Retinal pigment epithelial cell (primary cell): ENCODE measurements at regions not wholly inside any gene's neighbourhood (a gene's known extent, or its start where the extent isn't known, plus 50 kb on each side); places are given as distances from the start of the nearest gene placed in this dataset.

Source experiments
- DNase-seq: peaks from one replicate; pipeline ENCODE4 v3.0.0-alpha.2; 2010; ENCODE audit warnings: low read depth
- H3K4me3 ChIP-seq: 2 replicates; pipeline ENCODE4 v1.5.1; 2011; ENCODE audit warnings: mild to moderate bottlenecking, low read length, control low read depth, moderate library complexity
- CTCF ChIP-seq: conservative IDR thresholded peaks from 2 replicates; pipeline ENCODE4 v1.5.1; 2011; ENCODE audit warnings: low read depth, low read length, control low read depth, inconsistent platforms

GRCh38 chr5:174589599-174589998 is 134.8 kb upstream of the MSX2 start:
- no peak for TF ChIP-seq CTCF
- no peak for DNase-seq
- H3K4me3 ChIP-seq = no peak overlapping the region

- DNase-seq = no peak
- TF ChIP-seq CTCF = no peak
- H3K4me3 ChIP-seq = no peak overlapping the region
Observed at GRCh38 chr5:174590820-174591219, 133.6 kb upstream of the MSX2 start.

- no peak overlapping the region for H3K4me3 ChIP-seq
- TF ChIP-seq CTCF = no peak
- DNase-seq = peak; percentile 80
Observed at GRCh38 chr5:174596429-174596828, 128.0 kb upstream of the MSX2 start.

- TF ChIP-seq CTCF = peak; percentile 41
- H3K4me3 ChIP-seq = peak overlapping the region; percentile 11
- DNase-seq = no peak
Observed at GRCh38 chr5:174599992-174600391, 124.4 kb upstream of the MSX2 start.

- DNase-seq = no peak
- no peak for TF ChIP-seq CTCF
- H3K4me3 ChIP-seq = no peak overlapping the region
Observed at GRCh38 chr5:174601946-174602345, 122.4 kb upstream of the MSX2 start.

GRCh38 chr5:174606153-174606552 is 118.2 kb upstream of the MSX2 start:
- DNase-seq = no peak
- H3K4me3 ChIP-seq = no peak overlapping the region
- TF ChIP-seq CTCF = no peak

GRCh38 chr5:174606646-174607045 is 117.7 kb upstream of the MSX2 start:
- TF ChIP-seq CTCF = no peak
- no peak for DNase-seq
- no peak overlapping the region for H3K4me3 ChIP-seq
